OCI-LY1 (cell line): ENCODE measurements at regions not wholly inside any gene's neighbourhood (a gene's known extent, or its start where the extent isn't known, plus 50 kb on each side); places are given as distances from the start of the nearest gene placed in this dataset.

Source experiments
- H2AFZ ChIP-seq: fragments of 200-600 bp; sonication (generic), shearing (Covaris generic); 2 replicates; pipeline ENCODE4 v1.6.0; 2014; ENCODE audit warnings: antibody characterized with exemption, mild to moderate bottlenecking, low read length
- H3F3A ChIP-seq: fragments of 200-600 bp; sonication (generic), shearing (Covaris generic); 2 replicates; pipeline ENCODE4 v1.6.0; 2014; ENCODE audit warnings: mild to moderate bottlenecking, antibody characterized with exemption, low read length, moderate library complexity; ENCODE audit not compliant: insufficient read depth
- H3K27ac ChIP-seq: fragments of 200-600 bp; sonication (generic); 2 replicates; pipeline ENCODE4 v1.5.1; 2014; ENCODE audit warnings: low read length, mixed run types, mild to moderate bottlenecking, low read depth; ENCODE audit not compliant: poor library complexity, severe bottlenecking
- H3K27me3 ChIP-seq: fragments of 200-600 bp; sonication (generic); 2 replicates; pipeline ENCODE4 v1.6.0; 2014; ENCODE audit warnings: antibody characterized with exemption, mild to moderate bottlenecking, low read length, moderate library complexity; ENCODE audit not compliant: insufficient read depth
- H3K36me3 ChIP-seq: fragments of 200-600 bp; sonication (generic); 2 replicates; pipeline ENCODE4 v1.6.1; 2014; ENCODE audit warnings: mild to moderate bottlenecking, antibody characterized with exemption, low read length, moderate library complexity, mixed read lengths; ENCODE audit not compliant: insufficient read depth
- H3K4me1 ChIP-seq: fragments of 200-600 bp; sonication (generic); 2 replicates; pipeline ENCODE4 v1.5.1; 2014; ENCODE audit warnings: mild to moderate bottlenecking, low read length, moderate library complexity; ENCODE audit not compliant: insufficient read depth, severe bottlenecking
- H3K4me2 ChIP-seq: fragments of 200-600 bp; sonication (generic), shearing (Covaris generic); 2 replicates; pipeline ENCODE4 v1.6.1; 2014; ENCODE audit warnings: low read length
- H3K4me3 ChIP-seq: fragments of 200-600 bp; sonication (generic); 2 replicates; pipeline ENCODE4 v1.5.1; 2014; ENCODE audit warnings: low read length, low read depth, mild to moderate bottlenecking, mixed read lengths; ENCODE audit not compliant: poor library complexity, severe bottlenecking
- H3K79me2 ChIP-seq: fragments of 200-600 bp; shearing (Covaris generic); 2 replicates; pipeline ENCODE4 v1.6.1; 2016; ENCODE audit warnings: mixed run types, low read length, mixed read lengths; ENCODE audit not compliant: insufficient read depth
- H3K9ac ChIP-seq: fragments of 200-600 bp; sonication (generic), shearing (Covaris generic); 2 replicates; pipeline ENCODE4 v1.6.1; 2014; ENCODE audit warnings: mild to moderate bottlenecking, low read length, mixed read lengths
- H3K9me2 ChIP-seq: fragments of 200-600 bp; sonication (generic), shearing (Covaris generic); 2 replicates; pipeline ENCODE4 v1.6.1; 2014; ENCODE audit warnings: low read depth, mild to moderate bottlenecking, low read length, mixed read lengths
- H3K9me3 ChIP-seq: fragments of 200-600 bp; shearing (Covaris generic); 2 replicates; pipeline ENCODE4 v1.6.1; 2014; ENCODE audit warnings: low read length, mixed read lengths
- H4K20me1 ChIP-seq: fragments of 200-600 bp; sonication (generic), shearing (Covaris generic); 2 replicates; pipeline ENCODE4 v1.6.0; 2016; ENCODE audit warnings: mild to moderate bottlenecking, low read length; ENCODE audit not compliant: insufficient read depth
- EZH2 ChIP-seq: fragments of 200-600 bp; sonication (generic), shearing (Covaris generic); IDR thresholded peaks from 2 replicates; pipeline ENCODE4 v1.8.0; 2017; ENCODE audit warnings: borderline replicate concordance, mixed run types, mild to moderate bottlenecking, antibody characterized with exemption, low read length, moderate library complexity, mixed read lengths
- TF ChIP-seq, protein P1 (sequence below): fragments of 200-600 bp; sonication (generic), shearing (Covaris generic); IDR thresholded peaks from 2 replicates; pipeline ENCODE4 v1.5.1; 2017; ENCODE audit warnings: mild to moderate bottlenecking, antibody characterized with exemption, low read length, moderate library complexity, mixed read lengths

DNA sequence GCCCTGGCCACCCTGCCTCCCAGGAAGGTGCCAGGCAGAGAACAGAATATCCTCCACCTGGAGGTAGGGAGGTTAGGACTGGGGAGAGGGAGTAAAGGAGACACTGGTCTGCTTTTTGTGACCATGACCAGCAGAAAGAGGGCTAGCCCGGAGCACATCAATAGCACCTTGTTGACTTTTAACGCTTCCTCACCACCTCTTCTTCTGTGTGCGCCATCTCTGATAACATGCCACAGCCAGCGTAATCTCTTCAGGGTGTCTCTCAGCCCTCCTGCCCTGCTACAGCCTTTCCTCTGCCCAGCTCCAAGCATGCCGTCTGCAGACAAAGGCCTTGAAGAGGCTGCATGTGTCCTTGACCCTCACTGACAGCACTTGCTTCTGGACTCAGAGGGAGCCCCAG, 50.9 kb upstream of the GJA5 start:
- Histone ChIP-seq H3K4me1 (no peaks in the 10 kb centered on the region), H3K4me3 (no peak overlapping the region), H3K9me3 (no peaks in the 10 kb centered on the region), H4K20me1 (no peaks in the 10 kb centered on the region), H3K9ac (no peak overlapping the region), H3F3A (no peaks in the 10 kb centered on the region), H3K79me2 (no peaks in the 10 kb centered on the region), H3K9me2 (no peaks in the 10 kb centered on the region), H3K4me2 (no peak overlapping the region), H2AFZ (no peak overlapping the region), H3K36me3 (no peaks in the 10 kb centered on the region), H3K27ac (no peak overlapping the region), H3K27me3 (no peaks in the 10 kb centered on the region)
- TF ChIP-seq, protein P1, sequence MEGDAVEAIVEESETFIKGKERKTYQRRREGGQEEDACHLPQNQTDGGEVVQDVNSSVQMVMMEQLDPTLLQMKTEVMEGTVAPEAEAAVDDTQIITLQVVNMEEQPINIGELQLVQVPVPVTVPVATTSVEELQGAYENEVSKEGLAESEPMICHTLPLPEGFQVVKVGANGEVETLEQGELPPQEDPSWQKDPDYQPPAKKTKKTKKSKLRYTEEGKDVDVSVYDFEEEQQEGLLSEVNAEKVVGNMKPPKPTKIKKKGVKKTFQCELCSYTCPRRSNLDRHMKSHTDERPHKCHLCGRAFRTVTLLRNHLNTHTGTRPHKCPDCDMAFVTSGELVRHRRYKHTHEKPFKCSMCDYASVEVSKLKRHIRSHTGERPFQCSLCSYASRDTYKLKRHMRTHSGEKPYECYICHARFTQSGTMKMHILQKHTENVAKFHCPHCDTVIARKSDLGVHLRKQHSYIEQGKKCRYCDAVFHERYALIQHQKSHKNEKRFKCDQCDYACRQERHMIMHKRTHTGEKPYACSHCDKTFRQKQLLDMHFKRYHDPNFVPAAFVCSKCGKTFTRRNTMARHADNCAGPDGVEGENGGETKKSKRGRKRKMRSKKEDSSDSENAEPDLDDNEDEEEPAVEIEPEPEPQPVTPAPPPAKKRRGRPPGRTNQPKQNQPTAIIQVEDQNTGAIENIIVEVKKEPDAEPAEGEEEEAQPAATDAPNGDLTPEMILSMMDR = no peak
- TF ChIP-seq EZH2 = no peak

DNA sequence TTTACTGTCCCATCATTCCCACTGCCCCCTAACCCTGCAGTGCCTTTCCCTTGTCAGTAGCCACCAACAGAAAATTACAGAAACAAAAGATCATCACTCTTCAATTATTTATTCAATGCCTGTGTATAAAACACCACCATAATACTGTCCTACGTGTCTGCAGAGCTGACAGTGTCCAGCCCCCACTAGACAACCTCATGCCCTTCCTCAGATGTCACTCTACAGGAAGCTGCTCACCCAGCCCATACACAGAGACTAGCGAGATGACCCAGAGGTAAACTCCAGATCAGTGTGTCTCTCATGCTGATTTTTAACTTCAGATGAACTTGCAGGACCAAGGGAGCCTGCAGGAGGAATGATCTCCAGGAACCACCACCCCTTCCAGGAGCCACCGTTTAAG, 51.3 kb upstream of the GJA5 start:
- TF ChIP-seq EZH2 = no peak
- TF ChIP-seq, protein P1 = no peak
- H2AFZ ChIP-seq = no peak overlapping the region
- H3K36me3 ChIP-seq = no peaks in the 10 kb centered on the region
- no peaks in the 10 kb centered on the region for H3K9me2 ChIP-seq
- H3K4me2 ChIP-seq = no peak overlapping the region
- H3K4me3 ChIP-seq = no peak overlapping the region
- H3K27ac ChIP-seq = no peak overlapping the region
- no peaks in the 10 kb centered on the region for H3K27me3 ChIP-seq
- H3F3A ChIP-seq = no peaks in the 10 kb centered on the region
- no peak overlapping the region for H3K9ac ChIP-seq
- no peaks in the 10 kb centered on the region for H3K4me1 ChIP-seq
- H3K79me2 ChIP-seq = no peaks in the 10 kb centered on the region
- no peaks in the 10 kb centered on the region for H3K9me3 ChIP-seq
- no peaks in the 10 kb centered on the region for H4K20me1 ChIP-seq

DNA sequence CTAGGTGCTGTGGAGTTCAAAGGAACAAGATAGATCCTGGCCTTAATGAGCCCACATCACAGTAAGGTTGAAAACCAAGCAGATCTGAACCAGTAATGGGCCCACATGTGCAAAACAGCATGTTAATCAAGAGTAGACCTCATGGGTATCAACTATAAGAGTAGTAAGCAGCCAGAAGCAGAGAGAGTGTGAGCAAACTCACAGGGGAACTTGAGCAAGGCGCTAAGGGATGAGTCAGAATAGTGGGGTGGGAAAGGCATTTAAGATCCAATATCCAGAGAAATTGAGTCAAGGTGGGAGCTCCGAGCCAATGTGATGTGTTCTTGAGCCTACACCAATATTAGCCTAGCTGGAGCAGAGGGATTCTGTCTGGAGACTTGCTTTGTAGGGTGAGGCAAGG, 52.4 kb upstream of the GJA5 start:
- Histone ChIP-seq H3F3A (no peaks in the 10 kb centered on the region), H3K9me3 (no peaks in the 10 kb centered on the region), H3K4me3 (no peak overlapping the region), H3K36me3 (no peaks in the 10 kb centered on the region), H3K9ac (no peak overlapping the region), H3K79me2 (no peaks in the 10 kb centered on the region), H3K27me3 (no peaks in the 10 kb centered on the region), H4K20me1 (no peaks in the 10 kb centered on the region), H2AFZ (no peak overlapping the region), H3K9me2 (no peaks in the 10 kb centered on the region), H3K4me1 (no peaks in the 10 kb centered on the region), H3K4me2 (no peak overlapping the region), H3K27ac (no peak overlapping the region)
- TF ChIP-seq EZH2 = no peak
- TF ChIP-seq, protein P1 = no peak
